SU-DHL-6 (cell line): ENCODE measurements at regions not wholly inside any gene's neighbourhood (a gene's known extent, or its start where the extent isn't known, plus 50 kb on each side); places are given as distances from the start of the nearest gene placed in this dataset.

Experiments
- CTCF ChIP-seq: fragments of 200-600 bp; sonication (generic); IDR thresholded peaks from one replicate; pipeline ENCODE4 v1.5.1; 2017; ENCODE audit warnings: antibody characterized with exemption, mild to moderate bottlenecking, low read length, moderate library complexity; ENCODE audit not compliant: insufficient read depth, poor library complexity, severe bottlenecking
- EZH2phosphoT487 ChIP-seq: fragments of 200-600 bp; sonication (generic), shearing (Covaris generic); conservative IDR thresholded peaks from 2 replicates; pipeline ENCODE4 v1.6.1; 2018; ENCODE audit warnings: mild to moderate bottlenecking, antibody characterized with exemption, low read length, moderate library complexity, mixed read lengths

GRCh38 chr18:77361382-77361781 is 111.7 kb downstream of the GALR1 start:
- TF ChIP-seq EZH2phosphoT487: no peak
- TF ChIP-seq CTCF: no peak
